Keratinocyte (primary cell): ENCODE measurements at regions not wholly inside any gene's neighbourhood (a gene's known extent, or its start where the extent isn't known, plus 50 kb on each side); places are given as distances from the start of the nearest gene placed in this dataset.
A peak's percentile ranks its signal among the peaks of the same experiment; 100 is the strongest.

Experiments
- DNase-seq: peaks from one replicate; pipeline ENCODE4 v3.0.0-alpha.2; 2011; ENCODE audit warnings: low read depth, missing footprints, low spot score
- FAIRE-seq: peaks from 2 replicates; lab custom pipeline; 2011; peaks lifted over from hg19 to GRCh38; lab: Jason Lieb, UNC
- H2AFZ ChIP-seq: 2 replicates; pipeline ENCODE4 v1.6.0; 2012; ENCODE audit warnings: low read length, control low read depth, inconsistent platforms; ENCODE audit not compliant: control insufficient read depth
- H3K27ac ChIP-seq: 2 replicates; pipeline ENCODE4 v1.5.1; 2011; ENCODE audit warnings: low read length; ENCODE audit not compliant: control insufficient read depth, insufficient read depth
- H3K27me3 ChIP-seq: 3 replicates; pipeline ENCODE4 v1.6.0; 2011; ENCODE audit warnings: low read length; ENCODE audit not compliant: control insufficient read depth, insufficient read depth; ENCODE audit errors: extremely low read depth
- H3K36me3 ChIP-seq, 2 experiments: 2 replicates in 1 of 2; 3 replicates in 1 of 2; pipeline ENCODE4 v1.5.1; 2011; ENCODE audit warnings: low read length in 2 of 2, mild to moderate bottlenecking in 1 of 2; ENCODE audit not compliant: control insufficient read depth in 2 of 2, insufficient read depth in 2 of 2; ENCODE audit errors: extremely low read depth in 1 of 2
- H3K4me1 ChIP-seq: 3 replicates; pipeline ENCODE4 v1.5.1; 2011; ENCODE audit warnings: low read length; ENCODE audit not compliant: control insufficient read depth, insufficient read depth; ENCODE audit errors: extremely low read depth
- H3K4me2 ChIP-seq: 3 replicates; pipeline ENCODE4 v1.6.0; 2011; ENCODE audit warnings: low read depth, low read length; ENCODE audit not compliant: control insufficient read depth, insufficient read depth; ENCODE audit errors: extremely low read depth
- H3K4me3 ChIP-seq, 3 experiments: fragments of 200-600 bp in 1 of 3; sonication (generic) in 1 of 3; 2 replicates in 2 of 3; 3 replicates in 1 of 3; pipeline ENCODE4 v1.5.1; 2011 to 2016; ENCODE audit warnings: low read length in 3 of 3, mild to moderate bottlenecking in 3 of 3, control low read depth in 2 of 3, inconsistent platforms in 1 of 3, low read depth in 1 of 3, mixed read lengths in 1 of 3, mixed run types in 1 of 3, moderate library complexity in 1 of 3; ENCODE audit not compliant: control insufficient read depth in 2 of 3, insufficient read depth in 2 of 3; ENCODE audit errors: extremely low read depth in 1 of 3
- H3K79me2 ChIP-seq: 2 replicates; pipeline ENCODE4 v1.6.0; 2012; ENCODE audit warnings: low read length; ENCODE audit not compliant: control insufficient read depth, insufficient read depth
- H3K9ac ChIP-seq: 3 replicates; pipeline ENCODE4 v1.6.0; 2011; ENCODE audit warnings: low read length; ENCODE audit not compliant: control insufficient read depth, insufficient read depth; ENCODE audit errors: extremely low read depth
- H3K9me1 ChIP-seq: 3 replicates; pipeline ENCODE4 v1.6.0; 2011; ENCODE audit warnings: low read length; ENCODE audit not compliant: control insufficient read depth, insufficient read depth; ENCODE audit errors: extremely low read depth
- H3K9me3 ChIP-seq: 2 replicates; pipeline ENCODE4 v1.5.1; 2012; ENCODE audit warnings: low read depth, low read length; ENCODE audit not compliant: control insufficient read depth
- H4K20me1 ChIP-seq: 3 replicates; pipeline ENCODE4 v1.6.0; 2011; ENCODE audit warnings: low read length; ENCODE audit not compliant: control insufficient read depth, insufficient read depth; ENCODE audit errors: extremely low read depth
- EZH2 ChIP-seq: IDR thresholded peaks from one replicate; pipeline ENCODE4 v1.6.1; 2012; ENCODE audit warnings: inconsistent platforms, mild to moderate bottlenecking, low read length, moderate library complexity
- dilution Hi-C: fragments of 300-500 bp; cut with MboI; formaldehyde crosslinking; loops from one replicate; pipeline ENCODE4 v1.7.0; 2020; ENCODE audit warnings: low sequenced_read_pairs; ENCODE audit not compliant: extremely low pct_ligation_motif_present
- TF ChIP-seq, protein P1 (sequence below), 3 experiments: IDR thresholded peaks in 1 of 3; conservative IDR thresholded peaks in 1 of 3; optimal IDR thresholded peaks in 1 of 3; 2 replicates in 2 of 3; 3 replicates in 1 of 3; pipeline versions ENCODE3 to v1.5.1; 2011; ENCODE audit warnings: low read length in 3 of 3, mild to moderate bottlenecking in 3 of 3, moderate library complexity in 2 of 3, control low read depth in 1 of 3, inconsistent platforms in 1 of 3; ENCODE audit not compliant: insufficient read depth in 2 of 3; ENCODE audit errors: extremely low read depth in 1 of 3

DNA sequence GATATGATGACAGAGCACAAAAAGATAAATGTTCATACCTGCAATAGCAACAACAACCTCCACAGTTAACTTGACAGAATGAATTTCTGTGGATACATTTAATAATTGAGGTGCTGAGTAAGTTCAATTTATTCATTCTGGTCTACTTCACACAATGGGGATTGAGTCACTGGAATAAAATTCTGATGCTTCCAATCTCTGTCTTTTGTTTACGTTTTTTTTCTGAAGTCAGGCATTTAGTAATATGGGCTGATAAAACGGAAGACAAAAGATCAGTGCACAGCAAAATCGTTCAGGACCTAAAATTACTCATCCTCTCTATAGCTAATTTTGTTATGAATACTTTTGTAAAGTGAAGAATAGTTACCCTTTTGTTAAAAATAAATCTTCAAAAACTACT, 565.9 kb upstream of the CCDC54 start:
- DNase-seq (peak; percentile 15), FAIRE-seq (no peak)
- Histone ChIP-seq H3K36me3 (no peaks in the 10 kb centered on the region), H3K27ac (no peak overlapping the region), H3K79me2 (no peaks in the 10 kb centered on the region), H3K27me3 (no peaks in the 10 kb centered on the region), H3K4me3 (no peak overlapping the region), H3K9me1 (no peaks in the 10 kb centered on the region), H2AFZ (no peak overlapping the region), H3K9me3 (no peaks in the 10 kb centered on the region), H3K4me1 (no peaks in the 10 kb centered on the region), H3K9ac (no peak overlapping the region), H4K20me1 (no peaks in the 10 kb centered on the region), H3K4me2 (no peak overlapping the region)
- dilution Hi-C loops = no loop called here
- TF ChIP-seq, protein P1, sequence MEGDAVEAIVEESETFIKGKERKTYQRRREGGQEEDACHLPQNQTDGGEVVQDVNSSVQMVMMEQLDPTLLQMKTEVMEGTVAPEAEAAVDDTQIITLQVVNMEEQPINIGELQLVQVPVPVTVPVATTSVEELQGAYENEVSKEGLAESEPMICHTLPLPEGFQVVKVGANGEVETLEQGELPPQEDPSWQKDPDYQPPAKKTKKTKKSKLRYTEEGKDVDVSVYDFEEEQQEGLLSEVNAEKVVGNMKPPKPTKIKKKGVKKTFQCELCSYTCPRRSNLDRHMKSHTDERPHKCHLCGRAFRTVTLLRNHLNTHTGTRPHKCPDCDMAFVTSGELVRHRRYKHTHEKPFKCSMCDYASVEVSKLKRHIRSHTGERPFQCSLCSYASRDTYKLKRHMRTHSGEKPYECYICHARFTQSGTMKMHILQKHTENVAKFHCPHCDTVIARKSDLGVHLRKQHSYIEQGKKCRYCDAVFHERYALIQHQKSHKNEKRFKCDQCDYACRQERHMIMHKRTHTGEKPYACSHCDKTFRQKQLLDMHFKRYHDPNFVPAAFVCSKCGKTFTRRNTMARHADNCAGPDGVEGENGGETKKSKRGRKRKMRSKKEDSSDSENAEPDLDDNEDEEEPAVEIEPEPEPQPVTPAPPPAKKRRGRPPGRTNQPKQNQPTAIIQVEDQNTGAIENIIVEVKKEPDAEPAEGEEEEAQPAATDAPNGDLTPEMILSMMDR (optimal IDR thresholded peaks at IDR 0.05 in 1 of 3, IDR thresholded peaks at IDR 0.05 in 1 of 3, conservative IDR thresholded peaks at IDR 0.05 in 1 of 3; ENCODE audit: extremely low read depth in 1 of 3, insufficient read depth in 2 of 3, low read length in 3 of 3) = no peak
- no peak for TF ChIP-seq EZH2

DNA sequence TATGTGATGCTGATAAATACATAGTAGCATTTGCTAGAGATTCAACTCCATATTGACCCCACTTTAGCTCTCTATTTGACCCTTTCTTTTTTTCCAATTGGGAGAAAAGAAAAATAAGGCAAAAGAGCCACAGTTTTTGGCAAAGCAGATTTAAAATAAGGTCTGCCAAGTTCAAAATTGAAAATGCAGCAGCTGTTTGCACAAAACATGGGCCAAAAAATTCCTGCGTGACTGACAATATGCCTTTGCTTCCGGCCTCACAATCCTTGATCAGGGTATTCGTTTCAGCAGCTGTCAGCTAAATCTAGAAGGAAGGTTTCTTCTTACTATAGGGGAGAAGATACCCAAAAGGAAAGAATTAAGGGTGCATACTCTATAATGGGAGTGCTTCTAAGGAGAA, 563.5 kb upstream of the CCDC54 start:
- H3K4me2 ChIP-seq = no peak overlapping the region
- dilution Hi-C loops = no loop called here
- H3K9me3 ChIP-seq = no peaks in the 10 kb centered on the region
- H4K20me1 ChIP-seq = no peaks in the 10 kb centered on the region
- TF ChIP-seq, protein P1 (optimal IDR thresholded peaks at IDR 0.05 in 1 of 3, IDR thresholded peaks at IDR 0.05 in 1 of 3, conservative IDR thresholded peaks at IDR 0.05 in 1 of 3; ENCODE audit: extremely low read depth in 1 of 3, insufficient read depth in 2 of 3, low read length in 3 of 3) = no peak
- no peak for TF ChIP-seq EZH2
- H3K36me3 ChIP-seq = no peaks in the 10 kb centered on the region
- no peaks in the 10 kb centered on the region for H3K4me1 ChIP-seq
- FAIRE-seq = no peak
- H2AFZ ChIP-seq = no peak overlapping the region
- H3K27me3 ChIP-seq = no peaks in the 10 kb centered on the region
- no peak overlapping the region for H3K9ac ChIP-seq
- H3K79me2 ChIP-seq = no peaks in the 10 kb centered on the region
- no peak overlapping the region for H3K4me3 ChIP-seq
- H3K27ac ChIP-seq = no peak overlapping the region
- no peaks in the 10 kb centered on the region for H3K9me1 ChIP-seq
- DNase-seq = no peak
